ENCODE measurements at regions not wholly inside any gene's neighbourhood (a gene's known extent, or its start where the extent isn't known, plus 50 kb on each side); places are given as distances from the start of the nearest gene placed in this dataset.

- TF ChIP-seq CTCF (IDR thresholded peaks at IDR 0.05) = peak; percentile 30; the same call in 1 of the 3 replicates
- no peak for TF ChIP-seq CBX8 (IDR thresholded peaks at IDR 0.05)
- TF ChIP-seq RAD21 (conservative IDR thresholded peaks at IDR 0.05 in 1 of 2, IDR thresholded peaks at IDR 0.05 in 1 of 2) = peak; percentile 34 to 39; a peak in 3 of 5 replicates
- 0 out of 3 replicates have a peak, but pooled peaks have one; percentile 7 for TF ChIP-seq SMC3 (IDR thresholded peaks at IDR 0.05)
- no peaks in the 10 kb centered on the region for H3K4me1 ChIP-seq
- WGBS (ENCODE audit: missing lambda C conversion rate) = 0% methylated on average over 1 of the region's 1 CpG
- peak in 1 of 2 experiments; percentile 61; a peak in 2 of 6 replicates for ATAC-seq
- no peak overlapping the region for H3K4me3 ChIP-seq
- H3K4me2 ChIP-seq = no peak overlapping the region
- ChIA-PET POLR2A (no interaction called here), CTCF (interaction anchor here (0.8 to 2.6 kb wide), 5 partner anchors 15 to 238 kb away, joined by 3 to 9 read pairs (median 3); no protein-coding TSS in a partner anchor)
- no peak for FAIRE-seq
- no peak overlapping the region for H3K27ac ChIP-seq
- peak in 1 of 2 experiments; percentile 16 for DNase-seq (ENCODE audit: low read depth in 1 of 2, low spot score in 1 of 2)
- H3K9me3 ChIP-seq = no peaks in the 10 kb centered on the region
Observed at GRCh38 chr3:22729981-22730380, 473.1 kb upstream of the UBE2E2 start.

GRCh38 chr3:22730701-22731100 is 472.4 kb upstream of the UBE2E2 start:
- CTCF ChIA-PET = no interaction called here
- no peak overlapping the region for H3K4me2 ChIP-seq
- TF ChIP-seq MAX (IDR thresholded peaks at IDR 0.05) = no peak
- no peak for TF ChIP-seq EP300 (IDR thresholded peaks at IDR 0.05)
- no peak for TF ChIP-seq CHD2 (IDR thresholded peaks at IDR 0.05; ENCODE audit: low read length, partially characterized antibody)
- no peak for TF ChIP-seq RAD21 (conservative IDR thresholded peaks at IDR 0.05 in 1 of 2, IDR thresholded peaks at IDR 0.05 in 1 of 2)
- no peak for TF ChIP-seq CHD4 (IDR thresholded peaks at IDR 0.05; ENCODE audit: borderline replicate concordance)
- TF ChIP-seq TFCP2L1 (CRISPR knock-in tag; IDR thresholded peaks at IDR 0.05) = no peak
- TF ChIP-seq FOSB (CRISPR knock-in tag; IDR thresholded peaks at IDR 0.05) = no peak
- TF ChIP-seq NFE2L2 (conservative IDR thresholded peaks at IDR 0.05; ENCODE audit: low read length) = no peak
- no peak for TF ChIP-seq CTCF (IDR thresholded peaks at IDR 0.05)
- no peak for TF ChIP-seq NPAS2 (CRISPR knock-in tag; IDR thresholded peaks at IDR 0.05; ENCODE audit: borderline replicate concordance)
- TF ChIP-seq EHMT2 (IDR thresholded peaks at IDR 0.05; ENCODE audit: low read depth) = no peak
- no peak for TF ChIP-seq RCOR1 (IDR thresholded peaks at IDR 0.05; ENCODE audit: low read depth, low read length)
- TF ChIP-seq HOXA7 (CRISPR knock-in tag; IDR thresholded peaks at IDR 0.05) = no peak
- no peak for TF ChIP-seq ZNF302 (CRISPR knock-in tag; IDR thresholded peaks at IDR 0.05)
- no peak for TF ChIP-seq POLR2AphosphoS2 (conservative IDR thresholded peaks at IDR 0.05; ENCODE audit: low read length)
- TF ChIP-seq CEBPB (IDR thresholded peaks at IDR 0.05) = no peak
- ATAC-seq (no peak), FAIRE-seq (no peak), DNase-seq (ENCODE audit: low read depth in 1 of 2, low spot score in 1 of 2) (no peak)
- H3K27ac ChIP-seq = no peak overlapping the region
- H3K4me1 ChIP-seq = no peaks in the 10 kb centered on the region
- no peak overlapping the region for H3K4me3 ChIP-seq
- POLR2A ChIA-PET = no interaction called here
- whole genome bisulfite sequencing (ENCODE audit: missing lambda C conversion rate) = 0% methylated on average over 1 of the region's 1 CpG
- H3K9me3 ChIP-seq = no peaks in the 10 kb centered on the region

- no peaks in the 10 kb centered on the region for H3K9me3 ChIP-seq
- ChIA-PET POLR2A (no interaction called here), CTCF (no interaction called here)
- 8% methylated on average over 1 of the region's 1 CpG for whole genome bisulfite sequencing (ENCODE audit: missing lambda C conversion rate)
- no peak overlapping the region for H3K27ac ChIP-seq
- no peak for TF ChIP-seq EHF (CRISPR knock-in tag; IDR thresholded peaks at IDR 0.05)
- no peak overlapping the region for H3K4me2 ChIP-seq
- FAIRE-seq = no peak
- no peaks in the 10 kb centered on the region for H3K4me1 ChIP-seq
- no peak overlapping the region for H3K4me3 ChIP-seq
- no peak for DNase-seq (ENCODE audit: low read depth in 1 of 2, low spot score in 1 of 2)
- no peak for ATAC-seq
Observed at GRCh38 chr3:22731901-22732300, 471.2 kb upstream of the UBE2E2 start.
